A549 (cell line): ENCODE measurements at regions not wholly inside any gene's neighbourhood (a gene's known extent, or its start where the extent isn't known, plus 50 kb on each side); places are given as distances from the start of the nearest gene placed in this dataset.
A peak's percentile ranks its signal among the peaks of the same experiment; 100 is the strongest.

Experiments
- ATAC-seq, 2 experiments: fragments of 200-7000 bp in 1 of 2; fragments of >200 bp in 1 of 2; cut with Nextera tagmentation in 1 of 2; cut with Tn5 transposase in 1 of 2; 3 replicates each; pipeline versions ENCODE4 v1.8.0 to v1.9.1; 2018 to 2020; ENCODE audit warnings: mild to moderate bottlenecking in 1 of 2, moderate library complexity in 1 of 2
- CTCF ChIA-PET: fragments of 300-600 bp; sonication (Branson Sonifier 250); formaldehyde crosslinking; extraction: SDS; loops from one replicate; lab custom pipeline; 2021; ENCODE audit warnings: antibody characterized with exemption, inconsistent platforms; lab: Yijun Ruan, JAX
- POLR2A ChIA-PET: fragments of 350-600 bp; formaldehyde crosslinking; extraction: SDS; loops from one replicate; lab custom pipeline; 2021; ENCODE audit warnings: antibody characterized with exemption, inconsistent platforms; lab: Yijun Ruan, JAX
- DNase-seq, 2 experiments: peaks; one replicate each; pipeline versions ENCODE4 v3.0.0 to v3.0.0-alpha.2; 2011 to 2016; ENCODE audit warnings: low read depth in 1 of 2, low spot score in 1 of 2
- FAIRE-seq: peaks from 2 replicates; lab custom pipeline; 2011; peaks lifted over from hg19 to GRCh38; lab: Jason Lieb, UNC
- H3K27ac ChIP-seq, 2 experiments: fragments of >200 bp; sonication (Bioruptor Twin); formaldehyde crosslinking; 3 replicates each; pipeline ENCODE4 v1.5.1; 2016 to 2017
- H3K4me1 ChIP-seq: fragments of >200 bp; sonication (Bioruptor Twin); formaldehyde crosslinking; 3 replicates; pipeline ENCODE4 v1.6.1; 2016
- H3K4me2 ChIP-seq: fragments of >200 bp; sonication (Bioruptor Twin); formaldehyde crosslinking; 3 replicates; pipeline ENCODE4 v1.6.1; 2016
- H3K4me3 ChIP-seq: fragments of >200 bp; sonication (Bioruptor Twin); formaldehyde crosslinking; 3 replicates; pipeline ENCODE4 v1.5.1; 2016
- H3K9me3 ChIP-seq: fragments of >200 bp; sonication (Bioruptor Twin); formaldehyde crosslinking; 3 replicates; pipeline ENCODE4 v1.6.1; 2016
- ATOH8 ChIP-seq: fragments of 250-450 bp; sonication (Bioruptor Pico); IDR thresholded peaks from 2 replicates; pipeline ENCODE4 v1.5.0; 2020; ENCODE audit warnings: low read depth, mild to moderate bottlenecking, moderate library complexity
- BCL3 ChIP-seq: fragments of >200 bp; sonication (Bioruptor Twin); formaldehyde crosslinking; IDR thresholded peaks from 3 replicates; pipeline ENCODE4 v1.6.1; 2016
- CHD2 ChIP-seq: fragments of 150-350 bp; IDR thresholded peaks from 2 replicates; pipeline ENCODE4 v1.6.1; 2014; ENCODE audit warnings: low read length; ENCODE audit not compliant: partially characterized antibody
- E2F6 ChIP-seq: IDR thresholded peaks from 2 replicates; pipeline ENCODE4 v1.6.1; 2012; ENCODE audit warnings: low read depth, borderline replicate concordance
- ELK1 ChIP-seq: fragments of 150-350 bp; IDR thresholded peaks from 2 replicates; pipeline ENCODE4 v1.6.1; 2014; ENCODE audit warnings: low read depth, mild to moderate bottlenecking, low read length
- FOSB ChIP-seq: fragments of 250-450 bp; sonication (Bioruptor Pico); IDR thresholded peaks from 2 replicates; pipeline ENCODE4 v1.5.0; 2020; ENCODE audit warnings: mild to moderate bottlenecking, moderate library complexity
- HDAC2 ChIP-seq: fragments of 200-600 bp; sonication (generic); IDR thresholded peaks from 2 replicates; pipeline ENCODE4 v1.6.1; 2016
- HEYL ChIP-seq: fragments of 250-450 bp; sonication (Bioruptor Pico); IDR thresholded peaks from 2 replicates; pipeline ENCODE4 v1.8.0; 2021; ENCODE audit warnings: mild to moderate bottlenecking, moderate library complexity
- HMGXB4 ChIP-seq: fragments of 250-450 bp; sonication (Bioruptor Pico); IDR thresholded peaks from 2 replicates; pipeline ENCODE4 v1.5.0; 2021; ENCODE audit warnings: mild to moderate bottlenecking, moderate library complexity, borderline replicate concordance
- HOXA7 ChIP-seq: fragments of 250-450 bp; sonication (Bioruptor Pico); IDR thresholded peaks from 2 replicates; pipeline ENCODE4 v1.5.0; 2020; ENCODE audit warnings: mild to moderate bottlenecking, moderate library complexity
- HOXB13 ChIP-seq: fragments of 250-450 bp; sonication (Bioruptor Pico); IDR thresholded peaks from 2 replicates; pipeline ENCODE4 v1.5.0; 2020; ENCODE audit warnings: low read depth, mild to moderate bottlenecking, moderate library complexity
- HOXB5 ChIP-seq: fragments of 250-450 bp; sonication (Bioruptor Pico); IDR thresholded peaks from 2 replicates; pipeline ENCODE4 v1.5.0; 2020; ENCODE audit warnings: mild to moderate bottlenecking, moderate library complexity
- JUNB ChIP-seq: fragments of >200 bp; sonication (Bioruptor Twin); formaldehyde crosslinking; IDR thresholded peaks from 2 replicates; pipeline ENCODE4 v1.6.1; 2016
- KDM1A ChIP-seq: fragments of 200-600 bp; sonication (generic); IDR thresholded peaks from 2 replicates; pipeline ENCODE4 v1.6.1; 2016; ENCODE audit warnings: low read depth, mild to moderate bottlenecking
- MAX ChIP-seq: IDR thresholded peaks from 2 replicates; pipeline ENCODE4 v1.6.1; 2012
- MYC ChIP-seq: IDR thresholded peaks from 2 replicates; pipeline ENCODE4 v1.6.1; 2012; ENCODE audit warnings: mild to moderate bottlenecking, inconsistent platforms, low read length, improper control_type of control experiment, borderline replicate concordance
- PHF8 ChIP-seq: fragments of 200-600 bp; sonication (generic); IDR thresholded peaks from 2 replicates; pipeline ENCODE4 v1.6.1; 2016; ENCODE audit warnings: low read depth, mild to moderate bottlenecking, antibody characterized with exemption, moderate library complexity, borderline replicate concordance
- SMC3 ChIP-seq: fragments of >200 bp; sonication (Bioruptor Twin); formaldehyde crosslinking; IDR thresholded peaks from 3 replicates; pipeline ENCODE4 v1.6.1; 2018; ENCODE audit warnings: inconsistent platforms
- TP53 ChIP-seq: fragments of 250-450 bp; sonication (Bioruptor Pico); IDR thresholded peaks from 2 replicates; pipeline ENCODE4 v1.5.0; 2021; ENCODE audit warnings: mild to moderate bottlenecking, moderate library complexity
- ZFP36 ChIP-seq: fragments of 450-650 bp; IDR thresholded peaks from 2 replicates; pipeline ENCODE4 v1.6.1; 2014; ENCODE audit warnings: borderline replicate concordance; ENCODE audit not compliant: partially characterized antibody
- ZSCAN20 ChIP-seq: fragments of 250-450 bp; sonication (Bioruptor Pico); IDR thresholded peaks from 2 replicates; pipeline ENCODE4 v1.8.0; 2022; ENCODE audit warnings: mild to moderate bottlenecking, moderate library complexity
- WGBS: methylation state at CpG from one replicate; pipeline ENCODE4 v1.1.6; 2017; ENCODE audit errors: missing lambda C conversion rate; 5-methylcytosine and 5-hydroxymethylcytosine counted together

GRCh38 chr18:8963876-8964275, 138.6 kb upstream of the NDUFV2 start:
- 0 out of 3 replicates have a peak, but pooled peaks cover 2% of the 10 kb centered on the region for H3K9me3 ChIP-seq
- TF ChIP-seq CHD2, result no peak
- ATAC-seq, result no peak
- DNase-seq, result no peak
- H3K4me2 ChIP-seq, result no peak overlapping the region
- no peak for FAIRE-seq
- ChIA-PET CTCF (interaction anchor here (2.8 kb wide), 1 partner anchor 19 kb away, joined by 15 read pairs; no protein-coding TSS in a partner anchor), POLR2A (no interaction called here)
- peak overlapping the region in 1 of 2 experiments; percentile 46; a peak in 2 of 6 replicates for H3K27ac ChIP-seq
- no peak overlapping the region for H3K4me3 ChIP-seq
- H3K4me1 ChIP-seq, result peaks cover 31% of the 10 kb centered on the region

- H3K4me2 ChIP-seq, result no peak overlapping the region
- ChIA-PET CTCF (no interaction called here), POLR2A (no interaction called here)
- FAIRE-seq, result no peak
- ATAC-seq, result no peak
- TF ChIP-seq SMC3 (no peak), E2F6 (no peak), MAX (no peak), PHF8 (no peak), HOXB13 (CRISPR knock-in tag) (no peak), HDAC2 (no peak), KDM1A (no peak), BCL3 (no peak), HOXB5 (CRISPR knock-in tag) (no peak), ZSCAN20 (CRISPR knock-in tag) (no peak), ZFP36 (no peak), HOXA7 (CRISPR knock-in tag) (no peak), ATOH8 (no peak), JUNB (no peak)
- DNase-seq, result no peak
- H3K4me1 ChIP-seq, result peaks cover 16% of the 10 kb centered on the region
- 98% methylated on average over 8 of the region's 8 CpGs for WGBS
- peak overlapping the region in 1 of 2 experiments; percentile 49; a peak in 2 of 6 replicates for H3K27ac ChIP-seq
- H3K9me3 ChIP-seq, result no peaks in the 10 kb centered on the region
- H3K4me3 ChIP-seq, result no peak overlapping the region
Observed at GRCh38 chr18:8965398-8965797, 137.1 kb upstream of the NDUFV2 start.

GRCh38 chr18:8966821-8967220, 135.7 kb upstream of the NDUFV2 start:
- no peak for FAIRE-seq
- WGBS, result 91% methylated on average over 3 of the region's 3 CpGs
- no peak overlapping the region for H3K4me2 ChIP-seq
- CTCF ChIA-PET, result no interaction called here
- ATAC-seq, result no peak
- TF ChIP-seq HEYL (CRISPR knock-in tag), result no peak
- no peak for TF ChIP-seq KDM1A
- no peak for TF ChIP-seq TP53
- no peak for TF ChIP-seq SMC3
- no peak for TF ChIP-seq JUNB
- TF ChIP-seq HMGXB4 (CRISPR knock-in tag), result no peak
- TF ChIP-seq ELK1, result no peak
- TF ChIP-seq MYC, result no peak
- TF ChIP-seq FOSB, result no peak
- no peak for TF ChIP-seq CHD2
- 0 out of 3 replicates have a peak, but pooled peaks cover under 1% of the 10 kb centered on the region for H3K9me3 ChIP-seq
- POLR2A ChIA-PET, result no interaction called here
- no peak overlapping the region for H3K27ac ChIP-seq
- no peak overlapping the region for H3K4me3 ChIP-seq
- H3K4me1 ChIP-seq, result peaks cover 7% of the 10 kb centered on the region
- DNase-seq, result no peak
